ENCODE measurements at regions not wholly inside any gene's neighbourhood (a gene's known extent, or its start where the extent isn't known, plus 50 kb on each side); places are given as distances from the start of the nearest gene placed in this dataset.

- TF ChIP-seq, protein P1, sequence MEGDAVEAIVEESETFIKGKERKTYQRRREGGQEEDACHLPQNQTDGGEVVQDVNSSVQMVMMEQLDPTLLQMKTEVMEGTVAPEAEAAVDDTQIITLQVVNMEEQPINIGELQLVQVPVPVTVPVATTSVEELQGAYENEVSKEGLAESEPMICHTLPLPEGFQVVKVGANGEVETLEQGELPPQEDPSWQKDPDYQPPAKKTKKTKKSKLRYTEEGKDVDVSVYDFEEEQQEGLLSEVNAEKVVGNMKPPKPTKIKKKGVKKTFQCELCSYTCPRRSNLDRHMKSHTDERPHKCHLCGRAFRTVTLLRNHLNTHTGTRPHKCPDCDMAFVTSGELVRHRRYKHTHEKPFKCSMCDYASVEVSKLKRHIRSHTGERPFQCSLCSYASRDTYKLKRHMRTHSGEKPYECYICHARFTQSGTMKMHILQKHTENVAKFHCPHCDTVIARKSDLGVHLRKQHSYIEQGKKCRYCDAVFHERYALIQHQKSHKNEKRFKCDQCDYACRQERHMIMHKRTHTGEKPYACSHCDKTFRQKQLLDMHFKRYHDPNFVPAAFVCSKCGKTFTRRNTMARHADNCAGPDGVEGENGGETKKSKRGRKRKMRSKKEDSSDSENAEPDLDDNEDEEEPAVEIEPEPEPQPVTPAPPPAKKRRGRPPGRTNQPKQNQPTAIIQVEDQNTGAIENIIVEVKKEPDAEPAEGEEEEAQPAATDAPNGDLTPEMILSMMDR (IDR thresholded peaks at IDR 0.05; ENCODE audit: low read depth, low read length), result no peak
- no peak for DNase-seq (ENCODE audit: low read depth, low spot score)
- in situ Hi-C loops (cut with HindIII; ENCODE audit: low sequenced_read_pairs), result no loop called here
- H3K4me3 ChIP-seq (ENCODE audit: low read depth, low read length), result no peak overlapping the region
Measured at GRCh38 chr1:149846593-149847466, 52.5 kb upstream of the BOLA1 start.

- peak overlapping the region; percentile 65 for H3K4me3 ChIP-seq (ENCODE audit: low read depth, low read length)
- TF ChIP-seq, protein P1 (IDR thresholded peaks at IDR 0.05; ENCODE audit: low read depth, low read length), result no peak
- peak; percentile 10 for DNase-seq (ENCODE audit: low read depth, low spot score)
- in situ Hi-C loops (cut with HindIII; ENCODE audit: low sequenced_read_pairs), result no loop called here
Measured at GRCh38 chr1:149848340-149849110, 50.8 kb upstream of the BOLA1 start.

GRCh38 chr1:149849111-149849946 lies 50.0 kb upstream of the BOLA1 start:
- DNase-seq (ENCODE audit: low read depth, low spot score), result no peak
- peak overlapping the region; percentile 65 for H3K4me3 ChIP-seq (ENCODE audit: low read depth, low read length)
- TF ChIP-seq, protein P1 (IDR thresholded peaks at IDR 0.05; ENCODE audit: low read depth, low read length), result no peak
- in situ Hi-C loops (cut with HindIII; ENCODE audit: low sequenced_read_pairs), result no loop called here
